Superior temporal gyrus (tissue), 1 donor: ENCODE measurements at regions not wholly inside any gene's neighbourhood (a gene's known extent, or its start where the extent isn't known, plus 50 kb on each side); places are given as distances from the start of the nearest gene placed in this dataset.
"Not testable (repeated sequence)": the region's sequence is repeated elsewhere in the genome, so short reads cannot be mapped to it uniquely, and the experiment has no call there.

Source experiments
- DNase-seq: peaks from one replicate; pipeline ENCODE4 v3.0.0-alpha.2; 2016; ENCODE audit errors: extremely low spot score

GRCh38 chr5:38149815-38150195 is 108.6 kb upstream of the EGFLAM start:
- DNase-seq: no peak

GRCh38 chr5:38148021-38148625 is 110.2 kb upstream of the EGFLAM start:
- DNase-seq: peak; percentile 69

- DNase-seq: no peak
Measured at GRCh38 chr5:38143384-38143783, 115.0 kb upstream of the EGFLAM start.

- no peak for DNase-seq
Measured at GRCh38 chr5:38141665-38142064, 116.7 kb upstream of the EGFLAM start.

- DNase-seq: no peak
Measured at GRCh38 chr5:38138574-38138973, 119.8 kb upstream of the EGFLAM start.

GRCh38 chr5:38135486-38136039 is 122.8 kb upstream of the EGFLAM start:
- DNase-seq: no peak

- no peak for DNase-seq
Measured at GRCh38 chr5:38134810-38135209, 123.5 kb upstream of the EGFLAM start.

- DNase-seq: not testable (repeated sequence)
Measured at GRCh38 chr5:38134294-38134693, 124.1 kb upstream of the EGFLAM start.

GRCh38 chr5:38131686-38132085 is 126.7 kb upstream of the EGFLAM start:
- no peak for DNase-seq

GRCh38 chr5:38124321-38124720 is 134.0 kb upstream of the EGFLAM start:
- DNase-seq: no peak

GRCh38 chr5:38121420-38121819 is 136.9 kb upstream of the EGFLAM start:
- no peak for DNase-seq

GRCh38 chr5:38119836-38120235 is 138.5 kb upstream of the EGFLAM start:
- no peak for DNase-seq

GRCh38 chr5:38117784-38118479 is 140.4 kb upstream of the EGFLAM start:
- DNase-seq: no peak

GRCh38 chr5:38115318-38115827 is 143.0 kb upstream of the EGFLAM start:
- no peak for DNase-seq

- DNase-seq: no peak
Measured at GRCh38 chr5:38113880-38114279, 144.5 kb upstream of the EGFLAM start.

GRCh38 chr5:38113456-38113855 is 144.9 kb upstream of the EGFLAM start:
- DNase-seq: no peak

- no peak for DNase-seq
Measured at GRCh38 chr5:38112938-38113337, 145.4 kb upstream of the EGFLAM start.

- no peak for DNase-seq
Measured at GRCh38 chr5:38110130-38110529, 148.2 kb upstream of the EGFLAM start.

- no peak for DNase-seq
Measured at GRCh38 chr5:38107096-38107495, 151.3 kb upstream of the EGFLAM start.

GRCh38 chr5:38105801-38106200 is 152.6 kb upstream of the EGFLAM start:
- DNase-seq: no peak

- no peak for DNase-seq
Measured at GRCh38 chr5:38105231-38105570, 153.2 kb upstream of the EGFLAM start.

GRCh38 chr5:38104497-38105230 is 153.7 kb upstream of the EGFLAM start:
- DNase-seq: no peak

- DNase-seq: no peak
Measured at GRCh38 chr5:38101897-38102296, 156.5 kb upstream of the EGFLAM start.
